ENCODE measurements at regions not wholly inside any gene's neighbourhood (a gene's known extent, or its start where the extent isn't known, plus 50 kb on each side); places are given as distances from the start of the nearest gene placed in this dataset.
"Not testable (repeated sequence)": the region's sequence is repeated elsewhere in the genome, so short reads cannot be mapped to it uniquely, and the experiment has no call there.

DNA sequence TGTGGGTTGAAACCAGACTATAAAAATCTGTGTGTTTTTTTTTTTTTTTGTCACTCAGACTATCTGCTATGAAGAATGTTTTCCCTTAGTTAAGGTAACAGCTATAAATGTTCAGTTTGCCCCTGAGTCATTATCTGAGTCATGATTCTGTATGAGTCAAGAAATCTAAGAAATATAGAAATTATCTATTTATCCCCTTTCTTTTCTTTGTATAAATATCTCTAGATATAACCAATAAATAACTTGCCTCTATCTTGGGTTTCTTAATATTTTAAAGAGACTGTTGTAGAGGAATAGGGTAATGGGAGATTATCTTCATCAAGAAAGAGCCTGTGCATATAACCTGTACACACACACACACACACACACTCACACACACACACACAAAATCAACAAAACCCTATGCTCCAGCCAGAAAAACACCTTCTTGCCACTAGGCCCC, 161.7 kb upstream of the EEA1 start:
- no peak overlapping the region for H3K27ac ChIP-seq
- DNase-seq (ENCODE audit: low spot score in 2 of 2), result no peak
- H3K9me3 ChIP-seq, result peaks cover 0 to 8% (median 0%) of the 10 kb centered on the region in 4 donors
- H3K4me3 ChIP-seq, result no peak overlapping the region
- TF ChIP-seq, protein P1, sequence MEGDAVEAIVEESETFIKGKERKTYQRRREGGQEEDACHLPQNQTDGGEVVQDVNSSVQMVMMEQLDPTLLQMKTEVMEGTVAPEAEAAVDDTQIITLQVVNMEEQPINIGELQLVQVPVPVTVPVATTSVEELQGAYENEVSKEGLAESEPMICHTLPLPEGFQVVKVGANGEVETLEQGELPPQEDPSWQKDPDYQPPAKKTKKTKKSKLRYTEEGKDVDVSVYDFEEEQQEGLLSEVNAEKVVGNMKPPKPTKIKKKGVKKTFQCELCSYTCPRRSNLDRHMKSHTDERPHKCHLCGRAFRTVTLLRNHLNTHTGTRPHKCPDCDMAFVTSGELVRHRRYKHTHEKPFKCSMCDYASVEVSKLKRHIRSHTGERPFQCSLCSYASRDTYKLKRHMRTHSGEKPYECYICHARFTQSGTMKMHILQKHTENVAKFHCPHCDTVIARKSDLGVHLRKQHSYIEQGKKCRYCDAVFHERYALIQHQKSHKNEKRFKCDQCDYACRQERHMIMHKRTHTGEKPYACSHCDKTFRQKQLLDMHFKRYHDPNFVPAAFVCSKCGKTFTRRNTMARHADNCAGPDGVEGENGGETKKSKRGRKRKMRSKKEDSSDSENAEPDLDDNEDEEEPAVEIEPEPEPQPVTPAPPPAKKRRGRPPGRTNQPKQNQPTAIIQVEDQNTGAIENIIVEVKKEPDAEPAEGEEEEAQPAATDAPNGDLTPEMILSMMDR (IDR thresholded peaks at IDR 0.05), result no peak
- TF ChIP-seq POLR2A (IDR thresholded peaks at IDR 0.05) (no peak), EP300 (IDR thresholded peaks at IDR 0.05) (no peak)
- H3K4me1 ChIP-seq, result no peaks in the 10 kb centered on the region
- no peaks in the 10 kb centered on the region for H3K36me3 ChIP-seq
- H3K27me3 ChIP-seq, result no peaks in the 10 kb centered on the region

DNA sequence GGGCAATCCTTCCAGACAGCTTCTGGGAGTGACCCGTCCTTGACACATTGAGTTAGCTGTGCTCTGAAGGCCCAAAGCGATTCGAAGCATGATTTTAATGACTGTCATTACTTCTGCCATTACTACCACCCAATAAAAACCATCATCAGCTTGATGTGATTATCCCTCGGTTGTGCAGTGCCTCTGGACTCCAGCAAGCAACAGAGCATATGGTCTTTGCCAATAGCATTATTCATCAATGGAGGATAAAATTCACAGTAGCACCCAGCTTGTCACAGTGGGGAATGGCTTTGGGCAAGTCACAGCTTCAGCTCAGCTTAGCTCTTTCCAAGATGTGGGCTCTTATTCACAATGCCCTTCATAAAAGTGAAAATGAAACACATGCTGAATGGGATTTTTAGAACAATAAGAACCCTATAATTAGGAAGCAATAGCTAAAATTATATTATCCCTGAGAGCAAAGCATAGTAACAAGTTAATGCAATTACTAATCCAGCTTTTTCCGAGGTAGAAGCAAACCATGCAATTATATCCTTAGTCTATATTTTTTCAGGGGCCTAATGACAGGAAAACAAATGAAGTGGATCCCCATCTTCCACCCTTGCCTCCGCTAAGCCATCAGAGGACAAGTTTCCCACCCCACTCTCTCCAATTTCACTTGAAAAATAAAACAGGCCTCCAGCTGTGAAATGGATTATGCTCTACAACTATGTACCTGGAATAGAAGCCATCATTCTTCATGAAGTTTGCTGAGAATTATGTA, 163.0 kb upstream of the EEA1 start:
- H3K4me1 ChIP-seq, result no peaks in the 10 kb centered on the region
- no peak overlapping the region for H3K27ac ChIP-seq
- TF ChIP-seq POLR2A (IDR thresholded peaks at IDR 0.05), result no peak
- no peak for TF ChIP-seq EP300 (IDR thresholded peaks at IDR 0.05)
- TF ChIP-seq, protein P1 (IDR thresholded peaks at IDR 0.05), result no peak
- no peaks in the 10 kb centered on the region for H3K9me3 ChIP-seq
- no peaks in the 10 kb centered on the region for H3K27me3 ChIP-seq
- DNase-seq (ENCODE audit: low spot score in 2 of 2), result no peak
- H3K36me3 ChIP-seq, result no peaks in the 10 kb centered on the region
- 80% methylated on average over 6 of the region's 6 CpGs for WGBS, 2 donors
- H3K4me3 ChIP-seq, result no peak overlapping the region

DNA sequence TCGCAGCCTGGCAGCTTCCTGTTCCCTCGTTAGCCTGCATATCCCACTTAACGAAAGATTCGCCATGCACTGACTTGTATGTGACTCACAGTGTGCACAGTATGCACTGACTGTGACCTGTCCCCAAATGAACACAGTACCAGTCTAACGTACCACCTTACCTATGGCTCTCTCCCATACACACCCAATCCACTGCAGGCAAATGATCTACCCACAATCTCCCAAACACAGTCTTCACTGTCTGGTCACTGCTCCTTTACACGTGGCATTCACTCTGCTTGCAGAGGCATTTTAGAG, 163.5 kb upstream of the EEA1 start:
- TF ChIP-seq EP300 (IDR thresholded peaks at IDR 0.05), result no peak
- TF ChIP-seq, protein P1 (IDR thresholded peaks at IDR 0.05), result no peak
- TF ChIP-seq POLR2A (IDR thresholded peaks at IDR 0.05), result no peak
- Histone ChIP-seq H3K4me3 (no peak overlapping the region), H3K9me3 (no peaks in the 10 kb centered on the region), H3K27ac (no peak overlapping the region), H3K27me3 (no peaks in the 10 kb centered on the region), H3K4me1 (no peaks in the 10 kb centered on the region), H3K36me3 (no peaks in the 10 kb centered on the region)
- 82 to 89% methylated on average over 6 of the region's 6 CpGs for WGBS, 2 donors
- DNase-seq (ENCODE audit: low spot score in 2 of 2), result no peak

DNA sequence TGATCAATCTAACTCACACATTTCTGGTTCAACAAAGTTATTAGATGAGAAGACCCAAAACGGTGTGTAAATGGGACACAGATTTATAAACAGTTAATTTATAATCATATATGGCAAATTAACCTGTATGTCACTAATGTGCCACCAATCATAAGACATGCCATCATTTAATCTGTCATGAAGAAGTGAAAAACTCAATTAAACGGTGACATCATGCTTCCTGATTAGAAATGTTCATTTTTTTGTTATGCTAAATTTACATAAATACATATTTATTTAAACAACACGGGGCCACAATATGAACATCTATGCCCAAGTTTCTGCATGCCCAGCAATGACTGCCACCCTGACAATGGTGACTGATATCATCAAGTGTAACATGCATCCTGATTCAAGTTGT, 164.1 kb upstream of the EEA1 start:
- Histone ChIP-seq H3K27ac (no peak overlapping the region), H3K27me3 (no peaks in the 10 kb centered on the region), H3K4me3 (no peak overlapping the region), H3K4me1 (no peaks in the 10 kb centered on the region), H3K9me3 (no peaks in the 10 kb centered on the region), H3K36me3 (no peaks in the 10 kb centered on the region)
- no peak for DNase-seq (ENCODE audit: low spot score in 2 of 2)
- TF ChIP-seq EP300 (IDR thresholded peaks at IDR 0.05), result no peak
- TF ChIP-seq, protein P1 (IDR thresholded peaks at IDR 0.05), result no peak
- TF ChIP-seq POLR2A (IDR thresholded peaks at IDR 0.05), result no peak
- WGBS, 2 donors, result 79 to 86% methylated on average over 3 of the region's 3 CpGs

DNA sequence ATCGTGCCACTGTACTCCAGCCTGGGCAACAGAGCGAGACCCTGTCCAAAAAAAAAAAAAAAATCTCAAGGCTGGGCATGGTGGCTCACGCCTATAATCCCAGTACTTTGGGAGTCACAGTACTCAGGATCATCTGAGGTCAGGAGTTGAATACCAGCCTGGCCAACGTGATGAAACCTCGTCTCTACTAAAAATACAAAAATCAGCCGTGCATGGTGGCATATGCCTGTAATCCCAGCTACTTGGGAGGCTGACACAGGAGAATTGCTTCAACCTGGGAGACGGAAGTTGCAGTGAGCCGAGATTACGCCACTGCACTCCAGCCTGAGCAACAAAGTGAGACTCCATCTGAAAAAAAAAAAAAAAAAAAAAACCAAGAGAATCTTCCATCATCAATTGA, 165.1 kb upstream of the EEA1 start:
- H3K27ac ChIP-seq; H3K36me3 ChIP-seq; H3K4me3 ChIP-seq; H3K4me1 ChIP-seq; H3K27me3 ChIP-seq; H3K9me3 ChIP-seq; DNase-seq (ENCODE audit: low spot score in 2 of 2): not testable (repeated sequence)
- WGBS, 2 donors, result 88 to 95% methylated on average over 9 of the region's 9 CpGs

Data from tibial nerve (tissue), 4 donors.